ENCODE measurements at regions not wholly inside any gene's neighbourhood (a gene's known extent, or its start where the extent isn't known, plus 50 kb on each side); places are given as distances from the start of the nearest gene placed in this dataset.
"Not testable (repeated sequence)": the region's sequence is repeated elsewhere in the genome, so short reads cannot be mapped to it uniquely, and the experiment has no call there.

DNA sequence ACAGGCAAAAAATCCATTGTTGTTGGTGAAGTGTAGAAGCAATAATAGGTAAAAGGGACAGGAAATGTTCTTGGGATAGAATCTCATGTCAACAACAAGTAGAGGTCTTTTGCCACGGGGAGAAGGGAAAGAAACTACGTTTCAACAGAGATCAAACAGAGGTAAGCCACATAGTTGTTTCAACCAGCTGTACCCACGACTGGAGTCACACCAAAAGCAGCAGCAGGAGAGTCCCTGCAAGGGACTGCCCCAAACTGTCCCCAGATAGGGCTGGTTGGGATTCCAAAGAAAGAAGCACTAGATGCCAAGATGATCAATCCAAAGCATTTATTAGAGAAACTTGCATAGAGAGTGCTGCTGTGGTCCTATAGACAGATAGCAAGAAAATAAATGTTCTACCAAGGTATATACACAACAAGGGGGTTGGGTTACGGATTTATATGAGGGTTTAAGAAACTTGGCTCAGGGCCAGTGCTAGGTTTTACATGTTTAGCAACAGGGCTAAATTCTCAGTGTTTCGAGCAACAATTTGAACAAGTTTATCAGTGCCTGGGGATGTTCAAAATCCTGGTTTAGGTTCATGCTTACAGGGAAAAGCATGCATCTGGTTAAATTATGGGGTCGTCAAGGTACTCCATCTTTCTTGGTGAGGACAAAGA is 466.5 kb downstream of the MMUT start:
- Mint-ChIP-seq H3K27ac (no peak overlapping the region), H3K4me3 (no peak overlapping the region), H3K9me3 (no peaks in the 10 kb centered on the region), H3K4me1 (no peaks in the 10 kb centered on the region), H3K36me3 (ENCODE audit: low read depth) (no peaks in the 10 kb centered on the region), H3K27me3 (ENCODE audit: low read depth, poor library complexity) (peaks cover 3% of the 10 kb centered on the region)
- TF ChIP-seq, protein P1, sequence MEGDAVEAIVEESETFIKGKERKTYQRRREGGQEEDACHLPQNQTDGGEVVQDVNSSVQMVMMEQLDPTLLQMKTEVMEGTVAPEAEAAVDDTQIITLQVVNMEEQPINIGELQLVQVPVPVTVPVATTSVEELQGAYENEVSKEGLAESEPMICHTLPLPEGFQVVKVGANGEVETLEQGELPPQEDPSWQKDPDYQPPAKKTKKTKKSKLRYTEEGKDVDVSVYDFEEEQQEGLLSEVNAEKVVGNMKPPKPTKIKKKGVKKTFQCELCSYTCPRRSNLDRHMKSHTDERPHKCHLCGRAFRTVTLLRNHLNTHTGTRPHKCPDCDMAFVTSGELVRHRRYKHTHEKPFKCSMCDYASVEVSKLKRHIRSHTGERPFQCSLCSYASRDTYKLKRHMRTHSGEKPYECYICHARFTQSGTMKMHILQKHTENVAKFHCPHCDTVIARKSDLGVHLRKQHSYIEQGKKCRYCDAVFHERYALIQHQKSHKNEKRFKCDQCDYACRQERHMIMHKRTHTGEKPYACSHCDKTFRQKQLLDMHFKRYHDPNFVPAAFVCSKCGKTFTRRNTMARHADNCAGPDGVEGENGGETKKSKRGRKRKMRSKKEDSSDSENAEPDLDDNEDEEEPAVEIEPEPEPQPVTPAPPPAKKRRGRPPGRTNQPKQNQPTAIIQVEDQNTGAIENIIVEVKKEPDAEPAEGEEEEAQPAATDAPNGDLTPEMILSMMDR (IDR thresholded peaks at IDR 0.05): no peak
- DNase-seq: no peak

DNA sequence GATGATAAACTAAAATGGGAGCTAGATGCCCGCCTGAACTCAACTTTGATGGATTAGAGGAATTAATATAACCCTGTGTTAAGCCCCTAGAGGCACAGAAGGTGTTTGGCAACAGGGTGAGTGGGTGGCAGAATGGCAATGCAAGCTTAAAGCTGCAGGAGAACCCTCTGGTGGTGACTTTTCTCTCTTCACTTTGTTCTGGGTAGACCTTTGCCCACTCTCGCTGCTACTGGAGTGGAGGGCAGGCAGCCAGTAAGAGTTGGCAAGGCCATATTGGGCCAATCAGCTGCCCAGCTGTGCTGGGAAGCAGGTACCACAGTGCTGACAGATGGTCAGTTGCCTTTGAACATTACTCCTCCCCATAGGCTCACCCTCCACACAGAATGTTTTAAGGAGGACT is 468.2 kb downstream of the MMUT start:
- no peaks in the 10 kb centered on the region for H3K4me1 Mint-ChIP-seq
- H3K36me3 Mint-ChIP-seq (ENCODE audit: low read depth): no peaks in the 10 kb centered on the region
- H3K9me3 Mint-ChIP-seq: no peaks in the 10 kb centered on the region
- no peak overlapping the region for H3K4me3 Mint-ChIP-seq
- DNase-seq: no peak
- no peak overlapping the region for H3K27ac Mint-ChIP-seq
- peaks cover 3% of the 10 kb centered on the region for H3K27me3 Mint-ChIP-seq (ENCODE audit: low read depth, poor library complexity)
- TF ChIP-seq, protein P1 (IDR thresholded peaks at IDR 0.05): no peak

DNA sequence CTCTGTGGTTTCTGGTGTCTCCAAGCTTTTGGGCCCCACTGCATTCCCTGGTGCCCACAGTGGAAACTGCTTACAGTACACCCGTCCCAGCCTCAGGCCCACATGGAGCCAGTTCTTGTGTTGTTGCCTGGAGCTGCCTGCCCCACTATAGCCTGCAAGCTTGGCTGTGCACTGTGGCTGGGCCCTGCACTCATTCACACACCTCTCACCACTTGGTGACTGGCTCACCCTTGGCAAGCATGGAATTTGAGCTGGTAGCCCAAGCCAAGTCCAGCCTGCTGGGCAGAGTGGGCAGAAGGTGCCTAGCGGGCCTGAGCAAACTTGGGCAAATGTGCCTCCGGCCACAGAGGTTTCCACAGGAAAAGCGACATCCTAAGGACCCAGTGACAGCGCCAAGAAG is 472.3 kb downstream of the MMUT start:
- H3K27ac Mint-ChIP-seq: no peak overlapping the region
- H3K9me3 Mint-ChIP-seq: peaks cover 7% of the 10 kb centered on the region
- no peak for DNase-seq
- no peaks in the 10 kb centered on the region for H3K4me1 Mint-ChIP-seq
- TF ChIP-seq, protein P1 (IDR thresholded peaks at IDR 0.05): no peak
- H3K27me3 Mint-ChIP-seq (ENCODE audit: low read depth, poor library complexity): no peaks in the 10 kb centered on the region
- H3K4me3 Mint-ChIP-seq: no peak overlapping the region
- H3K36me3 Mint-ChIP-seq (ENCODE audit: low read depth): no peaks in the 10 kb centered on the region

DNA sequence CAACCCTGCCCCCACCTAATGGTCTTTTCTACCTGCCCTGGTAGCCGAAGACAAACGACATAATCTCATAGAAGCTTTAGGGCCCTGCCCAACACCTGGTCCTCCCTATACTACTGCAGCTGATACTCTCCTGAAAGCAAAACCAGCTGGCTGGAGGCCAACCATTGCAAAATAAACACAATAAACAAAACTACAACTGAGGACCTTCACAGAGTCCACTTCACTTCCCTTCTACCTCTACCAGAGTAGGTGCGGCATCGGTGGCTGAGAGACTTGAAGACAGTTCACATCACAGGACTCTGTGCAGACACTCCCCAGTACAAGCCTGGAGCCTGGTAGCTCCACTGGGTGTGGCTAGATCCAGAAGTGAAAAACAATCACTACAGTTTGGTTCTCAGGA is 476.2 kb downstream of the MMUT start:
- no peaks in the 10 kb centered on the region for H3K27me3 Mint-ChIP-seq (ENCODE audit: low read depth, poor library complexity)
- H3K27ac Mint-ChIP-seq: no peak overlapping the region
- TF ChIP-seq, protein P1 (IDR thresholded peaks at IDR 0.05): no peak
- DNase-seq: no peak
- H3K4me1 Mint-ChIP-seq: no peaks in the 10 kb centered on the region
- no peak overlapping the region for H3K4me3 Mint-ChIP-seq
- H3K9me3 Mint-ChIP-seq: peaks cover 12% of the 10 kb centered on the region
- H3K36me3 Mint-ChIP-seq (ENCODE audit: low read depth): no peaks in the 10 kb centered on the region

DNA sequence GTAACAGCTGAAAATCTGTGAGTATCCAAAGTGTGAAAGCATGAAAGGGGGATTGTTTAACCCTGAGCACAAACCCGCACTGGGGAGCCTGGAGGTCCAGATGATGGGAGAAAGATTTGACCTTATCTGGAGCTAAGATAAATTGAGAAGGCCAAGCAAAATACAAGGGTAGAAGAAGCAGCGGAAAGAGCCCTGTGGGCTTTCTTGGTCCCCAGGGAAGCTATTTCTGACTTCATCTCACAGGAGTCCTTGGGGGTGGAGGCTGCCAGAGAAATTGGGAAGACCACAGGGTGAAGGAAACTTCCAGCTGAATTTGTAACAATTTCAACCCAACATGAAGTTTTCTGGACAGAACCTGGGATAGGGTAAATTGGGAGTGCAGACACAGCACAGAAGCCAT is 476.9 kb downstream of the MMUT start:
- Mint-ChIP-seq H3K4me1 (no peaks in the 10 kb centered on the region), H3K27me3 (ENCODE audit: low read depth, poor library complexity) (no peaks in the 10 kb centered on the region), H3K4me3 (no peak overlapping the region), H3K36me3 (ENCODE audit: low read depth) (no peaks in the 10 kb centered on the region), H3K27ac (no peak overlapping the region), H3K9me3 (peaks cover 12% of the 10 kb centered on the region)
- TF ChIP-seq, protein P1 (IDR thresholded peaks at IDR 0.05): no peak
- DNase-seq: no peak

DNA sequence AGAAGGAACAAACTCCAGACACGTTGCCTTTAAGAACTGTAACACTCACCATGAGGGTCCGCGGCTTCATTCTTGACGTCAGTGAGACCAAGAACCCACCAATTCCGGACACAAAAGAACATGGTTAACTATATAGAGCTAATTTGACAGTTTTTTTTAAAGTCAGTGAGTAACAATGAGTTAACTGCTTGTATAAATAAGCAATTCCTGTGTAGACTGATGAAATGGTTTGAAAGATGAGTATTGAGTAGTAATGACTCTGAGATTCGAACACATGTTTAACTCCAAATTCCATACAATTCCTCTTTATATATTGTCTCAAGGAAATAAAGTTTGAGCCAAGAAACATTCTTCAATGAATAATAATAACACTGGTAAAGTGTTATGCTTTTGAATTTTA is 478.0 kb downstream of the MMUT start:
- H3K27ac Mint-ChIP-seq: no peak overlapping the region
- H3K4me3 Mint-ChIP-seq: no peak overlapping the region
- H3K36me3 Mint-ChIP-seq (ENCODE audit: low read depth): no peaks in the 10 kb centered on the region
- no peak for DNase-seq
- no peaks in the 10 kb centered on the region for H3K27me3 Mint-ChIP-seq (ENCODE audit: low read depth, poor library complexity)
- TF ChIP-seq, protein P1 (IDR thresholded peaks at IDR 0.05): no peak
- H3K4me1 Mint-ChIP-seq: no peaks in the 10 kb centered on the region
- H3K9me3 Mint-ChIP-seq: peaks cover 12% of the 10 kb centered on the region

DNA sequence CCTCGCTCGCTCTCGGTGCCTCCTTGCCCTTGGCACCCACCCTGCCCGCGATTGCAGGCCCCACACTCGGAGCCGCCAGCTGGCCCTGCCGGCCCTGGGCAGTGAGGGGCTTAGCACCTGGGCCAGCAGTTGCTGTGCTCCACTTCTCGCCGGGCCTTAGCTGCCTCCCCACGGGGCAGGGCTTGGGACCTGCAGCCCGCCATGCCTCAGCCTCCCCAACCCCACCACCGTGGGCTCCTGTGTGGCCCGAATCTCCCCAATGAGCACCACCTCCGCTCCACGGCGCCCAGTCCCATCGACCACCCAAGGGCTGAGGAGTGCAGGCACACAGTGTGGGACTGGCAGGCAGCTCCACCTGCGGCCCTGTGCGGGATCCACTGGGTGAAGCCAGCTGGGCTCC is 479.1 kb downstream of the MMUT start:
- not testable (repeated sequence) for H3K4me3 Mint-ChIP-seq; H3K27me3 Mint-ChIP-seq (ENCODE audit: low read depth, poor library complexity); H3K4me1 Mint-ChIP-seq; DNase-seq; H3K36me3 Mint-ChIP-seq (ENCODE audit: low read depth); H3K27ac Mint-ChIP-seq
- H3K9me3 Mint-ChIP-seq: peaks cover 12% of the 10 kb centered on the region
